ENCODE measurements at regions not wholly inside any gene's neighbourhood (a gene's known extent, or its start where the extent isn't known, plus 50 kb on each side); places are given as distances from the start of the nearest gene placed in this dataset.

DNA sequence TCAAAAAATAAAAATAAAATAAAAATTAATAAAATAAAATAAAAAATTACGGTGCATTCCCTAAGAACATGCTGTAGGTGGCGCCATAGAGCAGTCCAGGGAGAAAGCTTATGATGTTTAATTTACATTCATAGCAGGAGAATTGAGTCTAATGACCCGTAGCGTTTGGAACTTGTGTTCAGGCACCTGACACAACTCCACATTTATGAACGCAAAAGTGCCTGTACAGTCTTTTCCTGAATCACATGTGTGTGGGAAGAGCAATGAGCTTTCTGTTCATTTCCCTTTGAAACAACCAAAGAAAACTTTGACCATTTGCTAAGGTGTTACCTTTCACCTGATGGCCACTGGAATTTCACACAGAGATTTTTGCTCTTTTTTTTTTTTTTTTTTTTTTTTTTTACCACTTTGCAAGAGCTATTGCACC, 60.6 kb upstream of the KCNA1 start:
- ATAC-seq (no peak), DNase-seq (no peak)
- intact Hi-C loops (cut with DNase I) = no loop called here
- Histone ChIP-seq H3K4me3 (no peak overlapping the region), H3K27me3 (no peaks in the 10 kb centered on the region), H3K27ac (no peak overlapping the region), H3K9me3 (no peaks in the 10 kb centered on the region), H3K36me3 (no peaks in the 10 kb centered on the region), H3K4me1 (peaks cover 0 to 3% (median 0%) of the 10 kb centered on the region in 9 donors)
- TF ChIP-seq, protein P1, sequence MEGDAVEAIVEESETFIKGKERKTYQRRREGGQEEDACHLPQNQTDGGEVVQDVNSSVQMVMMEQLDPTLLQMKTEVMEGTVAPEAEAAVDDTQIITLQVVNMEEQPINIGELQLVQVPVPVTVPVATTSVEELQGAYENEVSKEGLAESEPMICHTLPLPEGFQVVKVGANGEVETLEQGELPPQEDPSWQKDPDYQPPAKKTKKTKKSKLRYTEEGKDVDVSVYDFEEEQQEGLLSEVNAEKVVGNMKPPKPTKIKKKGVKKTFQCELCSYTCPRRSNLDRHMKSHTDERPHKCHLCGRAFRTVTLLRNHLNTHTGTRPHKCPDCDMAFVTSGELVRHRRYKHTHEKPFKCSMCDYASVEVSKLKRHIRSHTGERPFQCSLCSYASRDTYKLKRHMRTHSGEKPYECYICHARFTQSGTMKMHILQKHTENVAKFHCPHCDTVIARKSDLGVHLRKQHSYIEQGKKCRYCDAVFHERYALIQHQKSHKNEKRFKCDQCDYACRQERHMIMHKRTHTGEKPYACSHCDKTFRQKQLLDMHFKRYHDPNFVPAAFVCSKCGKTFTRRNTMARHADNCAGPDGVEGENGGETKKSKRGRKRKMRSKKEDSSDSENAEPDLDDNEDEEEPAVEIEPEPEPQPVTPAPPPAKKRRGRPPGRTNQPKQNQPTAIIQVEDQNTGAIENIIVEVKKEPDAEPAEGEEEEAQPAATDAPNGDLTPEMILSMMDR (IDR thresholded peaks at IDR 0.05) = peak; percentile 58 to 86 (median 70)
- 10 to 19% methylated on average over 5 of the region's 5 CpGs for WGBS, 2 donors

DNA sequence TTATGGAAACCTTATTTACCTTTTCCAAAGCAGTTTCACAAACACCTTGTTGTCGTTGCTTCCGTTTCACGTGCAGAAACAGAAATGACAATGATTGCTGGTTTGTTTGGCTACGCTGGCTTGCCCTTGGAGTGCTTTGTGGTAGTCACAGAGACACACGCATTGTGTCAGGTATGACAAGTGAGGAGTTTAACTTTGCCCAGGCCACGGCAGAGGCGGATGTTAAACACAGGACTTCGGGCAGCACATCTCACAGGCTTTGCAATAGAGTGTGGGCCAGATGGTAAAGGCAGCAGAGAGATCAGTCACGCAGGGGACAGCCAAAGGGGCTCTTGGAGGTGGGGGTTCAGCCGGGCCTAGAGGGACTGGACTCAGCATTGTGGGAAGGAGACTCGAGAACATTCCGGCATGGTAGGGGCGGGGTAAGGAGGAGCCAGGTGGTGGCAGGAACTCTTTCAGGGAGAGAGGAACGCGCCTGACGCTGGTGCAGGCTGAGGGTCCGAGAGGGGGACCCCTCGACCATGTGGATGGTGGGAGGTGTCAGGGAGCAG, 59.8 kb upstream of the KCNA1 start:
- H3K9me3 ChIP-seq = no peaks in the 10 kb centered on the region
- TF ChIP-seq, protein P1 (IDR thresholded peaks at IDR 0.05) = no peak
- 71 to 76% methylated on average over 18 of the region's 18 CpGs for WGBS, 2 donors
- H3K36me3 ChIP-seq = no peaks in the 10 kb centered on the region
- peaks cover 0 to 3% (median 0%) of the 10 kb centered on the region in 9 donors for H3K4me1 ChIP-seq
- H3K27ac ChIP-seq = no peak overlapping the region
- H3K4me3 ChIP-seq = no peak overlapping the region
- intact Hi-C loops (cut with DNase I) = loop anchor here in 1 of 10 donors (5.0 to 10.0 kb wide), 2 partner anchors 147 to 235 kb away; no protein-coding TSS in a partner anchor
- no peak for DNase-seq
- ATAC-seq = no peak
- no peaks in the 10 kb centered on the region for H3K27me3 ChIP-seq

DNA sequence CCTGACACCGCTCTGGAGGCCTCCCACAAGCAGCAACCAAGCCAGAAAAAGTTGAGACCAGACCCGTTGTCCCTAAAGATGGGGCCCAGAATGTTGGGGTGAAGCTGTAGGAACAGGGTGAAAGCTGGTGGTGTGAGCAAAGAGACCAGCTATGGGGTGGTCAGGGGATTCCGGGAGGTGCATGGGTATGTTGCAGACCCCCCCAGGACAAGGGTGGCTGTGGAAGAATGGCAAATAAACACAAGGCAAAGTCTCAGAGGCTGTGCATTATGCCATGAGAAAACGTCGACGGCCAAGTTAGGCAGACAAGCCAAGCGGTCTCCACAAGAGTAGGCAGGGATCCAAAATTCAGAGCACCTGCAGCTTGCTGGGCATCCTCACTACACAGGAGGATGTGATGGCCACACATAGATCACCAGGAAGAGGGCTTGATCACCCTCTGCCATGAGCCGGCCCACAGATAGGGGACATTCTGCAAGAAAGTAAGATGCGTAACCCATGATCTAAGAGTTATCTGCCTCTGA, 58.8 kb upstream of the KCNA1 start:
- no peak overlapping the region for H3K27ac ChIP-seq
- TF ChIP-seq, protein P1 (IDR thresholded peaks at IDR 0.05) = no peak
- ATAC-seq (no peak), DNase-seq (no peak)
- H3K4me1 ChIP-seq = peaks cover 0 to 6% (median 0%) of the 10 kb centered on the region in 9 donors
- 97% methylated on average over 9 of the region's 9 CpGs for WGBS, 2 donors
- intact Hi-C loops (cut with DNase I) = loop anchor here in 1 of 10 donors (5.0 to 10.0 kb wide), 2 partner anchors 146 to 234 kb away; no protein-coding TSS in a partner anchor
- no peak overlapping the region for H3K4me3 ChIP-seq
- H3K36me3 ChIP-seq = no peaks in the 10 kb centered on the region
- H3K9me3 ChIP-seq = no peaks in the 10 kb centered on the region
- peaks cover 0 to 3% (median 0%) of the 10 kb centered on the region in 7 donors for H3K27me3 ChIP-seq

DNA sequence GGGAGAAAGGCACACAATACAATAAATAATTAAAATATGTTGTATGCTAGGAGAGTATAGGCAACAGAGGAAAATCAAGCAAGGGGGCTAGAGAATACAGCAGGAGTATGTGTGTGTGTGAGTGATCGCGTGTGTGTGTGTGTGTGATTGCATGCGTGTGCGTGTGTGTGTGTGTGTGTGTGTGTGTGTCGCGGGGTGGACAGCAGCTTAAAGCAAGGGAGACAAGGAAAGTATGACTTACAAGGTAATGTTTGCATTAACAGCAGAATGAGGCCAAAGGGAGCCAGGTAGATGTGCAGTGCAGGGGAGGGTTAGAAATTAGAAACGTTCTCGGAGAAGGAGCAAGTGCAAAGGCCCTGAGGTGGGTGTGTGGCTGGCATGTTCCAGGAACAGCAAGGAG, 57.4 kb upstream of the KCNA1 start:
- H3K36me3 ChIP-seq = no peaks in the 10 kb centered on the region
- TF ChIP-seq, protein P1 (IDR thresholded peaks at IDR 0.05) = no peak
- intact Hi-C loops (cut with DNase I) = loop anchor here in 1 of 10 donors (5.0 to 10.0 kb wide), 2 partner anchors 145 to 232 kb away; no protein-coding TSS in a partner anchor
- H3K9me3 ChIP-seq = no peaks in the 10 kb centered on the region
- ATAC-seq = no peak
- WGBS, 2 donors = 87 to 98% methylated on average over 8 of the region's 8 CpGs
- H3K4me1 ChIP-seq = peaks cover 0 to 7% (median under 1%) of the 10 kb centered on the region in 9 donors
- DNase-seq = no peak
- H3K4me3 ChIP-seq = no peak overlapping the region
- H3K27ac ChIP-seq = no peak overlapping the region
- H3K27me3 ChIP-seq = peaks cover 0 to 3% (median 0%) of the 10 kb centered on the region in 7 donors

Measured in heart right ventricle (tissue), 16 donors.